Pulmonary artery endothelial cell (primary cell): ENCODE measurements at regions not wholly inside any gene's neighbourhood (a gene's known extent, or its start where the extent isn't known, plus 50 kb on each side); places are given as distances from the start of the nearest gene placed in this dataset.

Experiments used
- DNase-seq: peaks from one replicate; pipeline ENCODE4 v3.0.0-alpha.2; 2011; ENCODE audit warnings: low read depth, low spot score

DNA sequence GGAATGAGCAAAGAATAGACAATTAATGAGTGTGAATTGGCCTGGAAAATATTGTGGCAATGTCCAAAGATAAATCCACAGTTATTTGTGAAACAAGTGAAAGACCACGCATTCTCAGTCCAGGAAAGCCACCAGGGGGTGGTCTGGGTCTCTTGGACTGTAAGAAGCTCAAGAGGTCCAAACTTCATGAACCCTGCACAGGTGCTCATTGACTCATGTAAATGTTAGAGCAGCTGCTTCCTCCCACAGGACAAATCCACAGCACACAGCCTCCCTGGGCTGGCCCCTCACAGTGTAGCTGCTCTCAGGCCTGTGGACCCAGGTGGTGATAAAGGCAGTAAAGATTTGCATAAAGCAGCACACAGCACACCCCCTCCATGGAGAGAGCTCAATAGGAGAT is 114.0 kb downstream of the ZNF280B start:
- no peak for DNase-seq

DNA sequence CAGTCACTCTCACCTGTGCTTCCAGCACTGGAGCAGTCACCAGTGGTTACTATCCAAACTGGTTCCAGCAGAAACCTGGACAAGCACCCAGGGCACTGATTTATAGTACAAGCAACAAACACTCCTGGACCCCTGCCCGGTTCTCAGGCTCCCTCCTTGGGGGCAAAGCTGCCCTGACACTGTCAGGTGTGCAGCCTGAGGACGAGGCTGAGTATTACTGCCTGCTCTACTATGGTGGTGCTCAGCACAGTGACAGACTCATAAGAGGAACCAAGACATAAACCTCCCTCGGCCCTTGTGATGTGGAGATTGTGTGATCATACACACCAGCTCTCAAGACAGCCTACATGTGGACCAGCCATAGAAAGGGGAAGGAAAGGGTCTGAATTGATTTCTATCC is 113.3 kb downstream of the ZNF280B start:
- no peak for DNase-seq

DNA sequence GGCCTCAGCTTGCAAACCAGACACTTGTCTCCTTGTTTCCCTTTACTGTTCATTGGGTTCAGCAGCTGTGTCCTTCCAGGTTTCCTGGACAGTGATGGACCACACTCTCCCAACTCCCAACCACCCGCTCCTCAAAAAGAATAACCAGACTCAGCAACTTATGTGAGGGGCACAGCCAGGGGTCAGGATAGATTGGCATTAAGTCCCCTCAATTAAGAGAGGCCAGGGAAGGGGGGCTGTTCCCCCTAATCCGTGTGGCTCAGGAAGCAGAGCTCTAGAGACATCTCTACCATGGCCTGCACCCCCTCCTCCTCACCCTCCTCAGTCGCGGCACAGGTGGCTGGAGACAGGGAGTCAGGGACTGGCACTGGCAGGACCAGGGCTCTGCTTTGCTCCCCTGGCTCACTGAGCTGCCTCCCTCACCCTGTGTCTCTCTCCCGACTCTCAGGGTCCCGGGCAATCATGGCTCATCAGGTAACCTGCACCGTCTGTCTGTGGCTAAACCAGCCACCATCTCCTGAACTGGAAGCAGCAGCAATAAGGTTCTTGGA is 111.7 kb downstream of the ZNF280B start:
- no peak for DNase-seq

DNA sequence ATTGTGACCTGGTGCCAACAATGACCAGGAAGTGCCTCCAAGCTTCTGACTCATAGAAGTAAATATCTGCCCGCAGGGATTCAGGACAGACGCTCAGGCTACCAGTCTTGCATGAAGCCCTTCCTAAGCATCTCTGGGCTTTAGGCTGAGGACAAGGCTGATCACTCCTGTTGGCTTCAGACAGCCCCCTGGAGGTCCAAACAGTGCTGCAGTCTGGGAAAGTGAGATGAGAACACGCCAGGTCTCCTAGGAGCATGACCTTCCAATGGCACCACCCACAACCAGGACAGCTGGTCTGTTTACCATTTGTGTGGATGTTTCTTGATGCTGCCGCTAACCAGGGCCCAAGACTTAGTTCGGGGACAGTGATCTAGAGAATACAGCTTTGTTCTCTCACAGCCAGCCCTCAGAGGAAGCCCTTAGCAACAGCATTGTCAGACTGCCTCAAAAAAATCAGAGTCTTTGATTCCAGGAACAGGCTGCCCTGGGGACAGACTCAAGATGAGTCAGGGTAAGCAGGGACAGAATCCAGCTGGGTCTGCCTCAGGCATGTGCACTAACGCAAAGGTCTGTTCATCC is 111.2 kb downstream of the ZNF280B start:
- no peak for DNase-seq

DNA sequence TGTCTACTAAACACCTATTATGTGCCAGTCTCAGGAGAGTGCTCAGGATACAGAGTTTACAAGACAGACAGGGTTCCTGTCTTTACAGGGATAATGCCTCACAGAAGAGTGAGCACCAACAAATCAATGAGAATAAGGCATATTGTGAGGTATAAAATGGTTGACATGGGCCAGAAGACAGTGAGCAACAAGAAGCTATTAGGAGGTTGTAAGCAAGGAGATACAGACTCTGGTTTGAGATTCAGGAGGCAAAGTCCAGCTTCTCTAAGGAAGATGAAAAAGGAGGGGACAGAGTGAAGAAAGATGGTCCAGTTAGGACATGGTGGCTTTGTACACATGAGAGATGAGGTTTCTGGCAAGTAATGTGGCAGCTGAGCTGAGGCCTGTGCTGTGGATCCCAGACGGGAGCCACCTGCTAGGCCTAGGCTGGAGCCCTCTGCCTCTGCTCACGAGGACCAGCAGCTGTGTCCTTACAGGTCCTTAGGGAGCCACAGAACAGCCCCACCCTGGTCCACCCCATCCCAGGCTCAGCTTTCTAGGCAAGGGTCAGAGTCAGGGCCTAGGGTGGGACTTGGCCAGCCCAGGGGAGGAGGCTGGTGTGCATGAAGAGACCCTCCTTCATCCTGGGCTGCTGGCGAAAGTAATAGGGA is 110.5 kb downstream of the ZNF280B start:
- no peak for DNase-seq

DNA sequence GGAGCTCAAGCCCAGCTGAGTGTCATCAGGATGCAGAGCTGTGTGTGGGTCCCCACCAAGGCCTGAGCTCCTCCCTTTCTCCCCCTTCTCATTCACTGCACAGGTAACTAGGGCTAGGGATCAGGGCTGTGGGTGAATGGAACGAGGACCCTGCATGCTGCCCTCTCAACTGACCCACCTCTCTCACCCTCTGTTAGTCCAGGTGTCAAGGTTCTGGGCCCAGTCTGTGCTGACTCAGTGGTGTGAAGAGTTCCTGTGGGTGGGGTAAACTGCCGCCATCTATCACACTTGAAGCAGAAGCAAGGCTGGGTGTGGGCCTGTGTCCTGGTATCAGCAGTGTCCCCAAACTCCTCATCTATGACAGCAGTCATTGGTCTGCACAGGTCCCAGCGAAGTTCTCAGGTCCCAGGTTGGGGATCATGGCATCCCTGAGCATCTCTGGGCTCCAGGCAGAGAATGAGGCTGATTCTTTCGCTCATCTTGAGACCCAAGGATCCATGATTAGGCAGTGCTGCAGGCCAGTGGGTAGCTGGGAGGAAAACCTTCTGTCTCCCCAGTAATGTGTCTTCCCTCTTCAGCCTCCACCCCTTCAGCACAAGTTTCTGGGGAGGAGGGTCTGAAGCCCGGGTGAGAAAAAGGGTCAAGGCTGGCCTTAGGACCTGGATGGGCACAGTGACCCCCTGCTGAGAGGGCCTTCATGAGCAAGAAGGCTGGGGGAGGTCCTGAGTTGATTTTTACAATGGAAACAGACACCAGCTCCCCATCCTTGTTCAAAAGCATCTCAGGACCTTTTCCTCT is 109.8 kb downstream of the ZNF280B start:
- DNase-seq = no peak

DNA sequence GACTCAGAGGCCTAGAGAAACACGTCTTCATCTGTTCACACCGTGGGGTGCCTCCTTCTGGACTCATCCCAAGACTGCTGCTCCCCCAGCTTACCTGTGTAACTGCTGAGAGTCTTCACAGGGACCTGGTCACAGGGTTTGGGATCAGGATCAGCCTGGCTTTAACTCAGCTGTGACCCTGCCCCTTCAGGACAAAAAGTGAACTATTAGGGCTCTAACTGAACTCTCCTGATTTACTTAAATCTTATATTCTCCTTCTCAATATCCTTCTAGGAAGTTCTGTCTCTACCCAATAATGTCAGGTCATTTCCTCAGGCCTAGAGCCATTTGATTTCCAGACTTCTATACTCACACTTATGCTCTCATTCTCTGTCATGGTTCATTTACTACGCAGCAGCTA is 108.4 kb downstream of the ZNF280B start:
- no peak for DNase-seq

DNA sequence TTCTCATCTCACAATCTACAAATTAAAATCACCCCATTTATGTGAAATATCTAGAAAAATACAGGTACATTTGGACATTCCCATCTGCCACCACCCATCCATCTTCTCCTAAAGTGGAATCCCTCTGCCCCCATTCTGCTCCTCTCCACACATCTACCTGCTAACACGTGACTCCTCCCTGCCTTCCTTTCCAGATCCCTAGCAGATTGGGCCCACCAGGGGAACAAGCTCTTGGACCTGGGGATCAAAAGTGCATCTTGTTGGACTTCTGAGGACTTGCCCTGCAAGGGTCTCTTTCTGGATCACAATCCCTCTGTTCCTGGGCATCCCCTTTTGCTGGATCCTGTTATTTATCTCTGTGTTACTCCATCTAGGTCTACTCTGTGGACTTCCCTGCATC is 107.6 kb downstream of the ZNF280B start:
- DNase-seq = no peak

DNA sequence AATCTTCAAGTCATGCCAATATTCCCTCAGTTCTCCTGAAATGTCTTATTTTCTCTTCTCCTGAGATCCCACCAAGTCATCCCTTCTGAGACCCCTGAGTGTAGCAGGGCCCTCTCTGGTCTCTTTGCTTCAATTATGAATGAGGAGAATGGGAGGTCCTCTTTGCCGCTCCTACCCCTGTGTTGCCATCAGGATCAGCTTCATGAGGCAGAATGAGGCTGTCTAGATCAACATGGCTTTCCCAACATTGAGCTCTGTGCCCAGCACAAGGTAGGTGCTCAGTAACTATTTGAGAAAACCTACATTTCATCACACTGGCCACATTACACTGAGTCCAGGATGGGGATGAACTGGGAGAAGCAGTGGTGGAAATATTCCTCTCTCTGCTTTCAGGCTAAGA is 107.2 kb downstream of the ZNF280B start:
- no peak for DNase-seq

DNA sequence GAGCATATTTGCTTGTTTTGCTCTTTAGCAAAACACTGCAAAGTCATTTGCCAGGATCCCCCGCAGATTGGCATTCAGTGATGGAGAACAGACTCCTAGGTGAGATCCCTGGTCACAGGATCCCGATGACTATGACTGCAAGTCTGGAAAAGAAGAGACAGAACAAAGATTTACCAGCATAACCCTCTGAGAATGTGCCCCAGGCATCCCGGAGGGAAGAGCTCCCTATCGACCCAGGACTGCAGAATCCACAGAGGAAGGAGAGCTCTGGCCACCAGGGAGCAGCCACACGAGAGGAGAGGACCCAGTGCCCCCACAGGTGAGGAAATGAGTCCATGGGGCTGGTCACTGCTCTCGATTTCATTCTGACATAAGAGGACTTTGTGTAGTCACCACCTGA is 105.2 kb downstream of the ZNF280B start:
- no peak for DNase-seq

DNA sequence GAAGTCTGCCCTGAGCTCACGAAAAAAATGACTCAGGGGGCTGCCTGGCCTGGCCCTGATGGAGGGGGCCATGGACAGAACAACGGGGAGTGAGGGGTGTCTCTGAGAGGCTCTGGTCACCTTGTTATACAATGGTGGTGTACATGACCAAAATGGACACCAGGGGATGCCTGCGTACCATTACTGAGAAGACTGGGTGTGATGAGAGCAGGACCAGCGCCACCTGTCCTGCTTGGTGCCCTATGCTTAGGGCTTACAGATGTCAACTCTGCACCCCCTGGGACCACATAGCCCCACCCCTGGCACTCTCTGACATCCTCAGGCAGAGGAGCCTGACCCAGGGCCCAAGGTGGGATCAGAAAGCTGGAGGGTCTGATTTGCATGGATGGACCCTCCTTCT is 104.8 kb downstream of the ZNF280B start:
- DNase-seq = no peak

DNA sequence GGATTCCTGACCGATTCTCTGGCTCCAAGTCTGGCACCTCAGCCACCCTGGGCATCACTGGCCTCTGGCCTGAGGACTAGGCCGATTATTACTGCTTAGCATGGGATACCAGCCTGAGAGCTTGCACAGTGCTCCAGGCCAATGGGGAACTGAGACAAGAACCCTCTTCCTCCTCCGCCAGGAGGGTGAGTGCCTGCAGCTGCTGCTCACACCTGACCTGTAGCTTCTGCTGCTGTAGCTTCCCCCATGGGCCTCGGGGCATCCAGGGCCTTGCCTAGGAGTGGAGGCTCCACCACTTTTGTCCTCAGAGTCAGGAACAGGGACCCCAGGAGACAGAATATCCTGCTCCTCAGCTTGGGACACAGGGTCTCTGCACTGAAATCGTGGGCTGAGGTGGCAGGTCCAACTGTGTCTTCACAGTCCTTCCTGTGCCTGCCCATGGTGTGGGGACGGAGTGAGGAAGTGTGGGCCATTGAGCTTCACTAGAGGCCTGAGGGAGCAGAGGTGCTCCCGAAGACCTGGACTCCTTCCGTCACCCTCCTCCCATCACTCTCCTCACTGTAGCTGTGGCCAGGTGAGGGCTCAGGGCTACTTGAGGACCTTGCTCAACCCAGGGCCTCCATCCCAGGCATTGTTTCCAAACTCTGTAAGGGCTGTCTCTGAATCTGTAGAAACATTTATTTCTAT is 103.8 kb downstream of the ZNF280B start:
- no peak for DNase-seq

DNA sequence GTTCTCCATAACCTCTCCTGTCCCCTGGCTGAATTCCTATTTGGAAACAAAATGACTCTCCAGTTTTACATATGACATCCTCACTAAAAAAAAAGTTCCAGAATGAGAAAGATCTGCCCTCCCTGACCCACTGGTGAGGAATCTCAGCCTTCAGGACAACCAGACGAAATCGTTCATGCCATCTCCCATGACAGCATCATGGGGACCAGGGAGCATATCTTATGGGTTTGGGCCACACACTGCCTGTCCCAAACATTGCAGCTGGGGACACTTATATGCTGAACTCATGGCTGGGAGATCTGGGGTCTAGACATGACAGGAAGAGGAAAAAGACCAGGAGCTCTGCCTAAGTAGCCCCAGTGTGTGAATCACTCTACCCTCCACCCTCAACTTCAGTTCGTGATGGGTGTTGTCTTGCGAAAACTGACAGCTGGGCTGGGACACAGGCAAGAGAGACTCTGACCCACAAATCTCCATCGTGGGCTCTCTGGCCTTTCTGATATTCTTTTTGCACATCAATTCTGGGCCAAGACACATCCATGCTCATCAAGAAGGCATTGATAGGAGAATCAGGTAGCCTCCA is 102.0 kb downstream of the ZNF280B start:
- no peak for DNase-seq

DNA sequence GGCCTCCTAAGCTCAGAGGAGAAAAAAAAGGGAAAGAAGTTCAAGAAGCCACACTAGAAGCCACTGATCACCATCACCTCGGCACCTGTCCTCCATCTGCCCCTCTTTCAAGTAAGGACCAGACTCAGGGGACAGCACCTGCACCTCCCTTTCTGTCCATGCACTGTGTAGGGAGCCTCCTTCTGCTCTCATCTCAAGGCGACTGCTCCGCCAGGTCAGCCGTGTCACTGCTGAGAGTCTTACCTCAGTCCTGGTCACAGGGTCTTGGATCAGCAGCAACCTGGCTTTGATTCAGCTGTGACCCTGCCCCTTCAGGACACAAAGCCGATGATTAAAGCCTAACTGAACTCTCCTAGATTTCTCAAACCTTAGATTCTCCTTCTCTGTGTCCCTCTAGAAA is 101.5 kb downstream of the ZNF280B start:
- DNase-seq = no peak

DNA sequence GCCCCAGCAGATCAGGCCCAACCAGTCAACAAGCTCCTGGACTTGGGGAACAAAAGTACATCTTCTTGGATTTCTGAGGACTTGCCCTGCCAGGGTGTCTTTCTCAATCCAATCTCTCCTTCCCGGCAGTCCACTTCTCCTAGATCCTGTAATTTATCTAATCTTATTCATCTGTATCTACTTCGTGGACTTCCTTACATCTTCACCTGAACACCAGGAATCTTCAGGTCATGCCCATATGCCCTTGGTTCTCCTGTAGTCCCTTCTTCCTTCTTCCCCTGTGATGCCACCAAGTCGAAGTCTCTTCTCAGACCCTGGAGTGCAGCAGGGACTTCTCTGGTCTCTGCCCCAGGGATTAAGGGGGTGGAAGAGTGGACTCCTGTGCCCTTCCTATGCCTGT is 100.3 kb downstream of the ZNF280B start:
- no peak for DNase-seq

DNA sequence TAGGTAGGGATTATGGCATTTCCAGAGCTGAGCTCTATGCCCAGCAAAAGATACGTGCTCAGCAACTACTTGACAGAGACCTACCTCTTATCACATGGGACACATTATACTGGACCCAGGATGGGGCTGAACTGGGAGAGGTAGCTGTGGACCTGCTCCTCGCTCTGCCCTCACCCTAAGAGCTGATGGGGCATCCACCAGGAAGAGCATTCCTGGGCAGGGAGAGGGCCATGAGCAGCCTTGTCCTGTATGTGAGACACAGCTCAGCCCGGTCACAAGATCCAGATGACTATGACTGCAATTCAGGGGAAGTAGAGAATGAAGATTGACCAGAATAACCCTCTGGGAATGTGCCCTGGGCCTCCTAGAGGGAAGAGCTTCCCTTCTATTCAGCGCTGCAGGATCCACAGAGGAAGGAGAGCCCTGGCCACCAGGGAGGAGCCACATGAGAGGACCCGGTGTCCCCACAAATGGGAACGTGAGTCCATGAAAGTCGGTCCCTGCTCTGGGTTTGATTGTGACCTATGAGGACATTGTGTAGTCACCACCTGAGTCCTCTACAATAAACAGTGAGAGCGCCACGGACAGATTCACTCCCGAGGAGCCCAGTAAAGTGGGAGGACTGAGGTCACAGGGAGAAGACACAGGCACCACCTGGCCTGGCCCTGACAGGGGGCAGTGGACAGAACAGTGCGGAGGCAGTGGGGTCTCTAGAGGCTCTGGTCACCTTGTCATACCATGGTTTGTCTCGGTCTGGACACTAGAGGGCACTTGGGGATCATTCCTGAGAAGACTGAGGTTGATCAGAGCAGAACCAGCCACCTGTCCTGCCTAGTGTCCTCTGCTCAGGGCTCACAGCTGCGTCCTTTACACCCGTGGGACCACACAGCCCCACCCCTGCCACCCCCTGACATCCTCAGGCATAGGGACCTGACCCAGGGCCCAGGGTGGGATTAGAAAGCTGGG is 99.5 kb downstream of the ZNF280B start:
- DNase-seq = no peak

DNA sequence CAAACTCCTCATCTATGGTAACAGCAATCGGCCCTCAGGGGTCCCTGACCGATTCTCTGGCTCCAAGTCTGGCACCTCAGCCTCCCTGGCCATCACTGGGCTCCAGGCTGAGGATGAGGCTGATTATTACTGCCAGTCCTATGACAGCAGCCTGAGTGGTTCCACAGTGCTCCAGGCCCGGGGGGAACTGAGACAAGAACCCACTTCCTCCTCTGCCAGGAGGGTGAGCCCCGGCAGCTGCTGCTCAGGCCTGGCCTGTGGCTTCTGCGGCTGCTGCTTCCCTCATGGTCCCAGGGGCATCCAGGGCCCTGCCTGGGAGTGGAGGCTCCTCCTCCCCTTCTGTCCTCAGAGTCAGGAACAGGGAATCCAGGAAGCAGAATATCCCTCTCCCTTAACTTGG is 98.4 kb downstream of the ZNF280B start:
- no peak for DNase-seq

DNA sequence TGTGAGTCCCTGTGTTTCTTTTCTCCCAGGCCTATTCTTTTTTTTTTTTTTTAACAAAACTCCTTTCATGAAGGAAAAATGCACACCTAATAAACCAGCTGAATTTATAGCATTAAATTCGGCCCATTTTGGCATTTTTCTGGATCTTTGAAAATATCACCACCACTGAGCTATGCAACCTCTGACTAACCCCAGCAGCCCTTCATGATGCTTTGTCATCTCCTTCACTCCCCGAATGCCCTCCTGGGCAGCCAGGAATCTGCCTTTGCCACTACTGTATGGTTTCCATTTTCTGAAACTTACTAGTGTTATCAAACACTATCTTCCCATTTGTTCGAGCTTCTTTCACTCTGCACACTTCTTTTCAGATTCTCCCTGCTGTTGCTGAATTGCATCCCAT is 97.9 kb downstream of the ZNF280B start:
- DNase-seq = no peak

DNA sequence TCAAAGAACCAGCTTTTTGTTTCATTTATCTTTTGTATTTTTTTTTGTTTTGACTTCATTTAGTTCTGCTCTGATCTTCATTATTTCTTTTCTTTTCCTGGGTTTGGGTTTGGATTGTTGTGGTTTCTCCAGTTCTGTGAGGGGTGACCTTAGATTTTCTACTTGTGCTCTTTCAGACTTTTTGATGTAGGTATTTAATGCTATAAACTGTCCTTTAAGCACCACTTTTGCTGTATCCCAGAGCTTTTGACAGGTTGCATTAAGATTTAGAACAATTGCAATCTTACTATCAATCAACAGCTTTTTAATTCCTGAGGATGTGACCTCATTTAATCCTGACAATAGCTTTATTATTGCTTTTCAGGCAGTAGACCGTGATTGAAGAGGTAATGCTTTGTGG is 94.3 kb downstream of the ZNF280B start:
- DNase-seq = no peak

DNA sequence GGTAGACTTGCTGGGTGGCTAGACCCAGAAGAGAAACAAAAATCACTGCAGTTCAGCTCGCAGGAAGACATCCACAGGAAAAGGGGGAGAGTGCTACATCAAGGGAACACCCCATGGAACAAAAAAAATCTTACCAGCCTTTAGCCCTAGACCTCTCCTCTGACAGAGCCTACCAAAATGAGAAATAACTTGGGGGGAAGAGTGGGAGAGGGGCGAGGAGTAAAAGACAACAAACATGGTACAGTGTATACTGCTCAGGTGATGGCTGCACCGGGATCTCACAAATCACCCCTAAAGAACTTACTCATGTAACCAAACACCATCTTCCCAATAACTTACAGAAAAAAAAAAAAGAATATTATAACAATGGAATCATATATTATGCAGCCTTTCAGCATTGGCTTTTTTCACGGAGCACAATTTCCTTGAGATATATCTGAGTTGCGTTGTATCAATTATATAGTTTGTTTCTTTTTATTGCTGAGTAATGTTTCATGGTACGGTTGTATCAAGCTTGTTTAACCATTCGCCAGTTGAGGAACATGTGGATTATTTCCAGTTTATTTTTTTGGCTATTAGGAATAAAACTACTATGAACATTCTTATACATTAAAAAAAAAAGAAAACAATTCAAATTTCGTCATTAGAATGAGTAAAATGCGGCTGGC is 90.9 kb downstream of the ZNF280B start:
- DNase-seq = no peak
